HG02623 (cell line): ENCODE measurements at regions not wholly inside any gene's neighbourhood (a gene's known extent, or its start where the extent isn't known, plus 50 kb on each side); places are given as distances from the start of the nearest gene placed in this dataset.
"Not testable (repeated sequence)": the region's sequence is repeated elsewhere in the genome, so short reads cannot be mapped to it uniquely, and the experiment has no call there.

ENCODE experiments used
- ATAC-seq: cut with Tn5 transposase; IDR thresholded peaks from one replicate; pipeline ENCODE4 v1.9.1; 2021; ENCODE audit warnings: moderate library complexity; ENCODE audit not compliant: unreplicated experiment

DNA sequence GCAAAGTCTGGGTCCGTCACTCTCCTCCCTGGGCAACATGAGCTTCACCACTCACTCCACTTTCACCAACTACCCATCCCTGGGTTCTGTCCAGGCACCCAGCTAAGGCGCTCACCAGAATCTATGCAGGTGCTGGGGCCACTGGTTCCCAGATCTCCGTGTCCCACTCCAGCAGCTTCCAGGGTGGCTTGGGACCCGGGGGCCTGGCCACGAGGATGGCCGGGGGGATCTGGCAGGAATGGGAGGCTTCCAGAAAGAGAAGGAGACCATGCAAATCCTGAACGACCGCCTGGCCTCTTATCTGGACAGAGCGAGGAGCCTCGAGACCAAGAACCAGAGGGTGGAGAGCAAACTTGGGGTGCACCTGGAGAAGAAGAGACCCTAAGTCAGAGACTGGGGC is 1611.0 kb upstream of the ACO1 start:
- no peak for ATAC-seq

DNA sequence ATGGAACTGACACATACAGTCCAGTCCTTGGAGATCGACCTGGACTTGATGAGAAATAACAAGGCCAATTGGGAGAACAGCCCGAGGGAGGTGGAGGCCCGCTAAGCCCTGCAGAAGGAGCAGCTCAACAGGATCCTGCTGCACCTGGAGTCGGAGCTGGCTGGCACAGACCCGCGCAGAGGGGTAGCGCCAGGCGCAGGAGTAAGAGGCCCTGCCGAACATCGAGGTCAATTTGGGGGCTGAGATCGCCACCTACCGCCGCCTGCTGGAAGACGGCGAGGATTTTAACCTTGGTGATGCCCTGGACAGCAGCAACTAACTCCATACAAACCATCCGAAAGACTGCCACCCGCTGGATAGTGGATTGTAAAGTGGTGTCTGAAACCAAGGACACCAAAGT is 1610.1 kb upstream of the ACO1 start:
- no peak for ATAC-seq

DNA sequence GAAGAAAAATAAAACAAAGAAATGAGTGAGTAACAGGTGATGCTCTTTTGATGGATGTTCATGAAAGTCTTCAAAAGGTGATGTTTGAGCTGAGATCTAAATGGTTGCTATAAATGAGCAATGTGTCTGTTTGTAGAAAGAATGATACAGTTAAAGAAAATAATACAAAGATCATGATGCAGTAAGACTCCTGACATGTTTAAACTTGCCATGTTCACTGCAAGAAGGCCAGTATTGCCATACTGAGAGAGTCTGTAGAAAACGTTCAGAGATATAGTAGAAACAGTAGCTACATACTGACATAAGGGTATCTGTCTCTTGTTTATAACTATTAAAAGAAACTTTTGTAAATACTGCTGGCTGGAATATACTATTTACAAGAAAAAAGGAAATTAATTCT is 1609.2 kb upstream of the ACO1 start:
- no peak for ATAC-seq

DNA sequence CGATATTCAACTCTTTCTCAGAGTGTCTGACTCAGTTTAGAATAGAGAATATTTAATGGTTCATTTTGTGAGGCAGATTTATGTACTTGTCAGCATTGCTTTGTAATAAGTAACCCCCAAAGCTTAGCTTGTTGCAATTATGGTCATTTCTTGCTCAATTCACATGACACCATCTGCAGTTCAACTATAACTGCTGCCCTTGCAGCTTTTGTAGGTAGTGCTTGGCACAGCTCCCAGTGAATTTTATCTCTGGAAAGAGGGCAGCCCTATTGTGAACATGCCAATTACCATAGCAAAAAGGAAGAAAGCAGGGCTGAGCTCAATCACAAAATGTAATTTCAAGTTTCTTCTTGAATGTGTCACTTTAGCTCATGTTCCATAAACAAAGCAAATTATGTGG is 1587.7 kb upstream of the ACO1 start:
- ATAC-seq: no peak

DNA sequence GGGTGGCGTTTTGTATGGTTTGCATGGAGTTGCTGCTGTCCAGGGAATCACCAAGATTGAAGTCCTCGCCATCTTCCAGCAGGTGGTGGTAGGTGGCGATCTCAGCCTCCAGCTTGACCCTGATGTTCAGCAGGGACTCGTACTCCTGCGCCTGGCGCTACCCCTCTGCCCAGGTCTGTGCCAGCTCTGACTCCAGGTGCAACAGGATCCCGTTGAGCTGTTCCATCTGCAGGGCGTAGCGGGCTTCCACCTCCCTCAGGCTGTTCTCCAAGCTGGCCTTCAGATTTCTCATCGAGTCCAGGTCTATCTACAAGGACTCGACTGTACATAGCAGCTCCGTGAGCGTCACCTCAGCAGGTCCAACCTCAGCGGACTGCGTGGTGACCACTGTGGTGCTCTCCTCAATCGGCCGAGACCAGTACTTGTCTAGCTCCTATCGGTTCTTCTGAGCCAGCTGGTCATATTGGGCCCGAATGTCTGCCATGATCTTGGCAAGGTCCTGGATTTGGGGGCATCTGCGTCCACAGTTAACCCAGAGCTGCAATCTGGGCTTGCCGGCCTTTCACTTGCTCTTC is 1584.8 kb upstream of the ACO1 start:
- ATAC-seq: no peak

DNA sequence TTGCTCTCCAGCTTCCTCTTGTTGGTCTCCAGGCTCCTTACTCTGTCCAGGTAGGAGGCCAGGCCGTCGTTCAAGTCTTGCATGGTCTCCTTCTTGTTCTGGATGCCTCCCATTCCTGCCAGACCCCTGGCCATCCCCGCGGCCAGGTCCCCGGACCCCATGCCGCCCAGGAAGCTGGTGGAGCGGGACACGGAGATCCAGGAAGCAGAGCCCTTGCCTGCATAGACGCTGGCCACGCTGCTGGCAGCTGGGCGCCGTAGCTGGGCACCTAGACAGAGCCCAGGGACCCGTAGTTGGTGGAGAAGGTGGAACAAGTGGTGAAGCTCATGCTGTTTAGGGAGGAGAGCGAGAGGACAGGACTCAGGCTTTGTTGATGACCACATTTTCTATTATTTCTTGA is 1584.0 kb upstream of the ACO1 start:
- ATAC-seq: no peak

DNA sequence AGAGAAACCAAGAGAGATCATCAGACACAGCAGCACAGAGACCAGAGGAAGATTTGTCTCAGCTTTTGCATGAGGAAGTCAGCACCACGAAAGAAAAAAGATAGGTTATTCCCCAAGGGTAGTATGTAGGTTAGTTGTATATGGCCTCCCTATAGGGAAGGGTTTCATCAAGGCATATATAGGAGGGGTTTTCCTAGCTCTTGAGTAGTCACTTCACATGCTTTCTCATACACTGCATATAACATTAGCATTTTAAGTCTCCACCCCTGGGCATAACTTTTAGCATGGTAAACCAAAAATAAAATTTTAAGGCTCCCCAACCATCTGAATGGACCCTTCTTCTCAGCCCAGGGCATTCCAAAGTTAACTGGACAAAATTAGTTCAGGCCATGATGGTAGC is 1571.6 kb upstream of the ACO1 start:
- no peak for ATAC-seq

DNA sequence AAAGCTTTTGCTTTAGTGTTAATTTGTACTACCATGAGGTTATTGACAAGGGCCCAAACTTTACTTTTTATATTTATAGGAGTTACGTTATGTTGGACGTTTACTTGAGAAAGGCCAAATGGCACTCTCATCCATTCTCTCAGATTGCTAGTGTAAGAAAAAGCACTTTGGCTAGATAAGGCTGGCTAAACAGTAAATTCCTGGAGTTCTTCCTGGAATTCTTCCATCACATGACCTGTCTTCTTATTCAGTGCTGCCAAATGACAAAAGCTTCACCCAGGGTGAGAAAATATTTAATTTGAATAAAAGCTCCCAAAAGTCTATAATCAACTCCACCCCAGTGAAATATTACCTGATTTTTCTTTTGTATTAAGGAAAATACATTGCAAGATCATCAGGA is 1568.9 kb upstream of the ACO1 start:
- ATAC-seq: no peak

DNA sequence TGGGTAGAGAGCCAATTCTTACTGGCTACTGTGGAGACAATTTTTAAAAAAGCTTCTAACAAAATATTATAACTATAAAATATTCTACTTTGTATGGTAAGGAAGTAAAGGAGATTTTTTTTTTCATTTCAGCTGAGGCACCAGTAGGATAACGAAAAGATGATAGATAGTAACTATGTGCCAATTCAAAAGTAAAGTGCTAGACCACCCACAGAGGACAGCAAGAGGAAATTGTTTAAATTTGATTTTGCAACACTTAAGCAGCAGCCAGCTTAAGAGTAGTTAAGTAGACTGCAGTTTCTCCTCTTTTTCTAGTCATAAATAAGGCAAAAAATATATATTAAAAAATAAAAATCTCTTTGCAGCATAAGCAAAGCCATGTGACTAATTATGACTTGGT is 1539.3 kb upstream of the ACO1 start:
- ATAC-seq: no peak

DNA sequence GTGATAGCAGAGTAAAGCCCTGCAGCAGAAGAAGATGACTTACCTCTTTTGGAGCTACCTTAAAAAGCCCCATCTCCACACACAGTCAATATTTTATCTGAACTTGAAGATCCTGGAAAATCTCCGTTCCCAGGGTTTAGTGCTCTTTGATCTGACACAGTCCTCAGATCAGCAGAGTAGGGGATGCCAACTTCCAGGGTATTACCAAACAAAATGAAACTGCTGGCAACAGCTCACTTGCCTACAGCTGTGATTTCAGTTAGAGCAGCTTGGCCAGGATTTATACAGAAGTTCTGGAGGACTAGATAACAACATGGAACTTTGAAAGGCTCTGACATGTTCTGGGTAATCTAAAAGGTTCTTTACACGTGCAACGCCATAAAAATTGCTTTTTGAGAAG is 1537.8 kb upstream of the ACO1 start:
- no peak for ATAC-seq

DNA sequence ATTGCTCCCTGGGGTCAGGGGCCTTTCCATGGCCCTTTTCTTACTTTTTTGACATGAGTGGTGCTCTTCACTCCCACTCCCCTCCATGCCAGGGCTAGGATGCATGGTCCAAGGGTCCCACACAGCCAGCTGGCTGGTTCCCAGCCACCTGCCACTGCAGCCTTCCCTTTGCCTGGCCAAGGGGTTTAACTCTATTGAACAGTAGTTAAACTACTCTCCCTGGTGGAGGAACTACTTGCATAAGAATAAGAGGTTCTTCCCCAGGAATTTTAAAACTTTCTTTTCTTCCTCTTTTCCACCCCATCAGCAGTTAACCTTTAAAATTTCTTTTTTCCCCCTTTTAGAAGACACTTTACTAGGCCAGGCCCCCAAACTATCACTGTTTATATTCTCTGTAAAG is 1532.8 kb upstream of the ACO1 start:
- ATAC-seq: no peak

DNA sequence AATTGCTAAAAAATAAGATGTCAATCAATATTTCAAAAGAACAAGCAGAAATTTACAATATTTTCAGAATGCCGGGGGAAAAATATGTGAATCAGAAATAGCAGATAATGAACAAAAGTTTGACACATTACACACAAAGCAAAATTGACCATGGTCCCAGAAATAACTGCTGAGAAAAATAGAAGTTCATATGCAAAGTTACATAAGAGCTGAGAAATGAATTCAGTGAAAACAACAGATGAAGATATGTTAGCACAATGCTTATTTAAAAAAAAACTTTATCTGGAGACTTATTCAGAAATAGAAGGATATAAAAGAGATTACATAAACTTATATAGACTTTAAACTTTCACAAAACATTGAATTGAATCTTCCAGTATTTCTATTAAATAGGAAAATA is 1483.7 kb upstream of the ACO1 start:
- ATAC-seq: no peak

DNA sequence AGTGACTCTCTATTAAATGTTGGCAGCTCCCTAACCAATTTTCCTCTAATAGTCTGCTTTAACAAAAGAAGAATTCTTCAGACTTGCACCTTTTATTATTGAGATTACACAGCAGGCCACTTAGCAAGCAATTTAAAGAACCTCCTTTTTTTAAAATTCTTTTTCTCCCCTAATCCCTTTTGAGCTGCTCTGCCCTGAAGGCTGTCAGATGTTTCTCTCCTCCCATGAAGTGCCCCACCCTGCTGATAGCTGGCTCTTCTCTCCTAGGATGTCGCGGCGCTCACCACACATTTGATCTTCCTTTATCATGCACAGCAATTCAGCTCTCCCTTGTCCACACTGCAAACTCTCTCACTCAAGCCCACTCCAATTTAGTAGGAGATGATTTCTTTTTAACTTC is 1471.1 kb upstream of the ACO1 start:
- ATAC-seq: no peak

DNA sequence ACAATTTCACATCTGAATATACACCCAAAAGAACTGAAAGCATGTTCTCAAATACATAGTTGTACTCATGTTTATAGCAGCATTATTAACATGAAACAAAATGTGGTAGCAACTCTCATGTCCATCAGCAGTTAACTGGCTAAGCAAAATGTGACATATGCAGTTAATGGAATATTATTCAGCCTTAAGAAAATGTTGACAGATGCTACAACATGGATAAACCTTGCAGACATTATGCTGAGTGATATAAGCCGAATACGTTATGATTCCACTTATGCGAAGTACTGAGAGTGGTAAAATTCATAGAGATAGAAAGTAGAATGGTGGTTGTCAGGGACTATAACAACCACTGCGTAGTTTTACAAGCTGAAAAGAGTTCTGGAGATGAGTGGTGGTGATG is 1469.0 kb upstream of the ACO1 start:
- no peak for ATAC-seq

DNA sequence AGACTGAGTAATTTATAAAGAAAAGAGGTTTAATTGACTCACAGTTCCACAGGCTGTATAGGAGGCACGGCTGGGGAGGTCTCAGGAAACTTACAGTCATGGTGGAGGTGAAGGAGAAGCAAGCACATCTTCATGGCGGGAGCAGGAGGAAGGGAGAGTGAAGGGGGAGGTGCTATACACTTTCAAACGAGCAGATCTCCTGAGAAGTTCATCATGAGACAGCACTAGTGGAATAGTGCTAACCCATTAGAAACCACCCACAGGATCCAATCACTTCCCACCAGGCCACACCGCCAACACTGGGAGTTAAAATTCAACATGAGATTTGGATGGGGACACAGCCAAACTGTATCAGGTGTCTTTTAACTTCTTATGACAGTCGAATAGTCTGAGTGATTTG is 1459.3 kb upstream of the ACO1 start:
- no peak for ATAC-seq

DNA sequence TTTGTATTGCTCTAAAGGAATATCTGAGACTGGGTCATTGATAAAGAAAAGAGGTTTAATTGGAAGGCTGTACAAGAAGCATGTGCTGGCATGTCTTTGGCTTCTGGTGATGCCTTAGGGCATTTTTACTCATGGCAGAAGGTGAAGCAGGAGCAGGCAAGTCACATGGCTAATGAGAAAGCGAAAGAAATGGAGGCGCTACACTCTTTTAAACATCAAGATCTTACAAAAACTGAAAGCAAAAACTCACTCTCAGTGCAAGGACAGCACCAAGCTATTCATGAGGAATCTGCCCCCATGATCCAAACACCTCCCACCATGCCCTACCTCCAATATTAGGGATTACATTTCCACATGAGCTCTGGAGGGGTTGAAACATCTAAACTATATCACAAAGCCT is 1458.8 kb upstream of the ACO1 start:
- no peak for ATAC-seq

DNA sequence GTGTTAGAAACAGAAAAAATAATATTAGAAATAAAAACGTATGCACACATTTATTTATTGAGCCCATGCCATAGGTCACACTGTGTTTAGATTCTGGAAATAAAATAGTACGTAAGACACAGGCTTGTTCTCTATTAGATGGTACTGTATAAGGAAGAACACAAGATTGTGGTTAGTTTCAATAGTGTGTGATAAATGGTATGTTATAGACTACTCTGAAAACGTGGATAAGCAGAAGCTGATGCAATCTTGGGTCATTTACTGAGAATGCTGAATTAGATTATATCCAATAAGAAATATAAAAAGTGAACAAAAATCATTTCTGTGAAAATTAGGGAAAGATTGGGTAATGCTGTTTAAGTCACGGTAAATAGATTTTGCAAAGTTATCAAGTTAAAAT is 1456.4 kb upstream of the ACO1 start:
- no peak for ATAC-seq

DNA sequence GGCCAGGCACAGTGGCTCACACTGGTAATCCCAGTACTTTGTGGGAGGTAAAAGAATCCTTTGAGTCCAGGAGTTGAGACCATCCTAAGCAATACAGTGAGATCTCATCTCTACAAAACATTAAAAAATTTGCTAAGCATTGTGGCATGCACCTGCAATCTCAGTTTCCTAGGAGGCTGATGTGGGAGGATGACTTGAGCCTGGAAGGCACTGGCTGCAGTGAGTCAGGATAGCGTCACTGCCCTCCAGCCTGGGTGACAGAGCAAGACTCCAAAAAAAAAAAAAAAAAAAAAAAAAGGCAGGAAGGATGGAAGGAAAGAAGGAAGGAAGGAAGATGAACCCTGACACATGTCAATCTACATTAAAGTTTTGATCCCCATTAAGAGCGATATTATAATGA is 1452.2 kb upstream of the ACO1 start:
- ATAC-seq: no peak

DNA sequence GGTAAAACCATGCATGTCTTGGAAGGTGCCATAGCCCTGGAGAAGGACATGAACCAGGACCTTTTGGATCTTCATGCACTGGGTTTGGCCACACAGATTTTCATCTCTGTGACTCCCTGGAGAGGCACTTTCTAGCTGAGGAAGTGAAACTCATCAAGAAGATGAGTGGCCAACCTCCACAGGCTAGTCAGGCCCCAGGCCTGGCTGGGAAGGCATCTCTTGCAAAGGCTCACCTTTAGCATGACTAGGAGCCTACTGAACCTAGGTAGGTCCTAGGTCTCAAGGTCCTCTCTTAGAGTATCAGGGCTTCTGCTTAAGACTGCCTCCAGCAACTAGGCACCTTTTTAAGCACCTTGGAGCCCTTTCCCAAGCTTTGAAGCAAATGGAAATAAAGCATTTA is 1448.7 kb upstream of the ACO1 start:
- no peak for ATAC-seq

DNA sequence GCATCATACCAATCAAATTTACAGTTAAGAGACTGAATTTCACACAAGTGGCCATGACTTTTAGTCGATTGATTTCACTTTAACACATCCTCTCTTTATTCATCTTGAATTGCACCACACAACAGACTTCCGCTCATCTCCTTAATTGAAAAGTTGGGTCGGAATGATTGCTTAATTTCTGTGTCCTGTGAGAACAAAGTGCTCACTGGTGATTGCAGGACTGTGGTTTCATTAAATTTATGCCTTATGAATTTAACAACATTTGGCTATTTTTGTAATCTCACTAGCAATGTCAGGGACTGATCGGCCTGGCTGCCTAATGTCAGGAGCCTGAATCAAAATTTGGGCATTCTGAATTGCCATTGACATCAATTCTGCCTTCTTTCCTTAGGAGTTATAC is 1447.3 kb upstream of the ACO1 start:
- ATAC-seq: no peak

DNA sequence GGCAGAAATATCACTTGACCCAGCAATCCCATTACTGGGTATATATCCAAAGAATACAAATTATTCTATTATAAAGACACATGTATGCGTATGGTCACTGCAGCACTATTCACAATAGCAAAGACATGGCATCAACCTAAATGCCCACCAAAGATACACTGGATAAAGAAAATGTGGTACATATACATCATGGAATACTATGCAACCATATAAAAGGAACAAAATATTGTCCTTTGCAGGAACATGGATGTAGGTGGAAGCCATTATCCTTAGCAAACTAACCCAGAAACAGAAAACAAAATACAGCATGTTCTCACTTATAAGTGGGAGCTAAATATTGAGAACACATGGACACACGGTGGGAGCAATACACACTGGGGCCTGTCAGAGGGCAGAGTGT is 1441.6 kb upstream of the ACO1 start:
- ATAC-seq: not testable (repeated sequence)

DNA sequence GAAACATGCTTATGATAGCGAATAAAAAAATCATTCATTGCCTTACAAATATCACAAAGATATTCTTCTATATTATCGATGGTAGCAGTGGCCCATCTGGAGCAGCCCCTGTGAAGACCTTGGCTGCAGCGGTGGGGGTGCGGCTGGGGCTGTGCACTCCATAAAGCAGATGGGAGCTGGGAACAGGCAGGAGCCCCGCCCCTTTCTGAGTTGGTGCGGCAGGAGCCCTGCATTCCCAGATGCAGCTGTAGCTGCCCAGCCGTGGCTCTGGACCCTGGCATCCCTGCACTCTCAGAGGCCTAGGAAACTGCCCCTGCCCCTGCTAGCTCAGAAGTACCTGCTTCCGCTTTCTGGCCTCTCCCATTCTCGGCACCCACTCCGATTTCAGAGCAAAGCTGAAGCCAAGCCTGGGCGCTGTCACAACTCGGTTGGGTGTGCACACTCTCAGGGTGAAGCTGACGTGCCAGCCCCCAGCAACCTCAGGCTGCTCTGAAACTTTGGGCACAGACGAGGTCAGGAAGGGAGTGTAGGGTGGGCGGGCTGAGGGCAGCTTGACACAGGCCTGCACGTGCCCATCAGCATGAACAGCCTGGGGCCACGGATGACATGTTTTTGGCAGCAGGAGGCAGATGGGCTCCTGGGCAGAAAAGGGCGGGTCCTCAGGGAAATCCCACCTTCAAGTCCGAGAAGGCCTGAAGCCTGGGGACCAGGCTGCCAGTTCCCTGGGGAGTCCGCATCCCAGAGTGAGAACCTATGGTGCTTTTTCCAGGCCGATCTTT is 1440.8 kb upstream of the ACO1 start:
- no peak for ATAC-seq

DNA sequence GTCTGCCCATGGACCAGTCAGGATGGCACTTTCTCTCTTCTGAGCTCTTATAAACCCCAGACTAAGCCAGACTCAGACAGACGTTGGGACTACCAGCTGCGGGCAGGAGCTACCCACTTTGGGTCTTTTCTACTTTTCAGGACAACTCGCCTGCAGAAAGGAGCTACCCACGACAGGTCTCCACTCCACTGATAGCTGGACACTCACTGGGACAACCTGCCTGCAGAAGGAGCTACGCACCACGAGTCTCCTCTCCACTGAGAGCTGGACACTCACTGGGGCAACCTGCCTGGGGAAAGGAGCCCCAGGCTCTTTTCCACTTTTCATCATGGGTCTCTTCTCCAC is 1440.2 kb upstream of the ACO1 start:
- no peak for ATAC-seq
